ENCODE measurements at regions not wholly inside any gene's neighbourhood (a gene's known extent, or its start where the extent isn't known, plus 50 kb on each side); places are given as distances from the start of the nearest gene placed in this dataset.

- TF ChIP-seq, protein P1, sequence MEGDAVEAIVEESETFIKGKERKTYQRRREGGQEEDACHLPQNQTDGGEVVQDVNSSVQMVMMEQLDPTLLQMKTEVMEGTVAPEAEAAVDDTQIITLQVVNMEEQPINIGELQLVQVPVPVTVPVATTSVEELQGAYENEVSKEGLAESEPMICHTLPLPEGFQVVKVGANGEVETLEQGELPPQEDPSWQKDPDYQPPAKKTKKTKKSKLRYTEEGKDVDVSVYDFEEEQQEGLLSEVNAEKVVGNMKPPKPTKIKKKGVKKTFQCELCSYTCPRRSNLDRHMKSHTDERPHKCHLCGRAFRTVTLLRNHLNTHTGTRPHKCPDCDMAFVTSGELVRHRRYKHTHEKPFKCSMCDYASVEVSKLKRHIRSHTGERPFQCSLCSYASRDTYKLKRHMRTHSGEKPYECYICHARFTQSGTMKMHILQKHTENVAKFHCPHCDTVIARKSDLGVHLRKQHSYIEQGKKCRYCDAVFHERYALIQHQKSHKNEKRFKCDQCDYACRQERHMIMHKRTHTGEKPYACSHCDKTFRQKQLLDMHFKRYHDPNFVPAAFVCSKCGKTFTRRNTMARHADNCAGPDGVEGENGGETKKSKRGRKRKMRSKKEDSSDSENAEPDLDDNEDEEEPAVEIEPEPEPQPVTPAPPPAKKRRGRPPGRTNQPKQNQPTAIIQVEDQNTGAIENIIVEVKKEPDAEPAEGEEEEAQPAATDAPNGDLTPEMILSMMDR (IDR thresholded peaks at IDR 0.05): no peak
- no peak for TF ChIP-seq ZFX (IDR thresholded peaks at IDR 0.05; ENCODE audit: borderline replicate concordance)
These were observed 318.9 kb downstream of the OMA1 start for GRCh38 chr1:58227604-58228003.

Measured in 22Rv1 (cell line).